WTC11 (cell line): ENCODE measurements at regions not wholly inside any gene's neighbourhood (a gene's known extent, or its start where the extent isn't known, plus 50 kb on each side); places are given as distances from the start of the nearest gene placed in this dataset.

Experiments used
- ATAC-seq: fragments of 200-7000 bp; cut with Tn5 transposase; 2 replicates; pipeline ENCODE4 v1.10.0; 2021; ENCODE audit warnings: mild to moderate bottlenecking, moderate library complexity
- CTCF ChIA-PET: fragments of 300-600 bp; sonication (Branson Sonifier 250); formaldehyde crosslinking; loops from one replicate; lab custom pipeline; 2021; ENCODE audit warnings: antibody characterized with exemption; lab: Charles Lee
- POLR2A ChIA-PET: fragments of 350-600 bp; sonication (Branson Sonifier 250); formaldehyde crosslinking; loops from one replicate; lab custom pipeline; 2021; ENCODE audit warnings: antibody characterized with exemption; lab: Charles Lee
- DNase-seq: peaks from one replicate; pipeline ENCODE4 v3.0.0; 2021; ENCODE audit warnings: low spot score
- H3K27ac Mint-ChIP-seq: 2 replicates; pipeline ENCODE4 v1.8.0; 2021; ENCODE audit warnings: mixed read lengths
- H3K27me3 Mint-ChIP-seq: 2 replicates; pipeline ENCODE4 v1.8.0; 2021; ENCODE audit warnings: low read depth, mild to moderate bottlenecking, moderate library complexity, mixed read lengths
- H3K36me3 Mint-ChIP-seq: 2 replicates; pipeline ENCODE4 v1.8.0; 2021; ENCODE audit warnings: mixed read lengths
- H3K4me1 Mint-ChIP-seq: 2 replicates; pipeline ENCODE4 v1.8.0; 2022; ENCODE audit warnings: mixed read lengths
- H3K4me3 Mint-ChIP-seq: 2 replicates; pipeline ENCODE4 v1.8.0; 2021; ENCODE audit warnings: mild to moderate bottlenecking, moderate library complexity, mixed read lengths
- H3K9me3 Mint-ChIP-seq: 2 replicates; pipeline ENCODE4 v1.8.0; 2021; ENCODE audit warnings: mixed read lengths
- ATF2 ChIP-seq: sonication (generic); formaldehyde crosslinking; IDR thresholded peaks from 2 replicates; pipeline ENCODE4 v1.8.1; 2022; ENCODE audit warnings: low read depth, missing genetic modification reagents, borderline replicate concordance
- E2F1 ChIP-seq: sonication (generic); formaldehyde crosslinking; IDR thresholded peaks from 2 replicates; pipeline ENCODE4 v1.8.0; 2022; ENCODE audit warnings: mild to moderate bottlenecking, missing genetic modification reagents
- E2F4 ChIP-seq: sonication (generic); formaldehyde crosslinking; IDR thresholded peaks from 2 replicates; pipeline ENCODE4 v1.8.1; 2022; ENCODE audit warnings: low read depth, mild to moderate bottlenecking, moderate library complexity, missing genetic modification reagents, borderline replicate concordance
- ELF4 ChIP-seq: sonication (generic); formaldehyde crosslinking; IDR thresholded peaks from 2 replicates; pipeline ENCODE4 v1.8.1; 2022; ENCODE audit warnings: low read depth, mild to moderate bottlenecking, moderate library complexity, missing genetic modification reagents
- FOXJ3 ChIP-seq: sonication (generic); formaldehyde crosslinking; IDR thresholded peaks from 2 replicates; pipeline ENCODE4 v1.9.0; 2021; ENCODE audit warnings: missing genetic modification reagents, mild to moderate bottlenecking, borderline replicate concordance
- FOXK1 ChIP-seq: sonication (generic); formaldehyde crosslinking; IDR thresholded peaks from 2 replicates; pipeline ENCODE4 v1.8.0; 2022; ENCODE audit warnings: mild to moderate bottlenecking, moderate library complexity, missing genetic modification reagents
- GTF2I ChIP-seq: fragments of 250-450 bp; sonication (Bioruptor Pico); conservative IDR thresholded peaks from 2 replicates; pipeline ENCODE4 v1.4.0; 2021; ENCODE audit warnings: mild to moderate bottlenecking
- KAT7 ChIP-seq: sonication (generic); formaldehyde crosslinking; IDR thresholded peaks from 2 replicates; pipeline ENCODE4 v1.8.1; 2023; ENCODE audit warnings: missing genetic modification reagents, mild to moderate bottlenecking, borderline replicate concordance
- MXD4 ChIP-seq: fragments of 250-450 bp; sonication (Bioruptor Pico); IDR thresholded peaks from 2 replicates; pipeline ENCODE4 v1.8.0; 2021; ENCODE audit warnings: mild to moderate bottlenecking, moderate library complexity, borderline replicate concordance
- OVOL2 ChIP-seq: fragments of 250-450 bp; sonication (Bioruptor Pico); IDR thresholded peaks from 2 replicates; pipeline ENCODE4 v1.9.0; 2021; ENCODE audit warnings: mild to moderate bottlenecking, borderline replicate concordance
- SMAD4 ChIP-seq: sonication (generic); formaldehyde crosslinking; IDR thresholded peaks from 2 replicates; pipeline ENCODE4 v1.8.0; 2022; ENCODE audit warnings: mild to moderate bottlenecking, missing genetic modification reagents
- SP1 ChIP-seq: sonication (generic); formaldehyde crosslinking; conservative IDR thresholded peaks from 2 replicates; pipeline ENCODE4 v1.8.1; 2022; ENCODE audit warnings: missing genetic modification reagents
- TEAD1 ChIP-seq: sonication (generic); formaldehyde crosslinking; IDR thresholded peaks from 2 replicates; pipeline ENCODE4 v1.8.0; 2022; ENCODE audit warnings: mild to moderate bottlenecking, missing genetic modification reagents
- ZBTB21 ChIP-seq: sonication (generic); formaldehyde crosslinking; IDR thresholded peaks from 2 replicates; pipeline ENCODE4 v1.8.1; 2023; ENCODE audit warnings: mild to moderate bottlenecking, missing genetic modification reagents, borderline replicate concordance
- ZBTB43 ChIP-seq: sonication (generic); formaldehyde crosslinking; IDR thresholded peaks from 2 replicates; pipeline ENCODE4 v1.8.1; 2023; ENCODE audit warnings: mild to moderate bottlenecking, missing genetic modification reagents
- ZNF512 ChIP-seq: sonication (generic); formaldehyde crosslinking; IDR thresholded peaks from 2 replicates; pipeline ENCODE4 v1.8.1; 2022; ENCODE audit warnings: missing genetic modification reagents, borderline replicate concordance

GRCh38 chr14:76591266-76591665, 170.0 kb upstream of the VASH1 start (continued):
- TF ChIP-seq E2F1: no peak
- no peak for TF ChIP-seq GTF2I (CRISPR knock-in tag)
- TF ChIP-seq E2F4 (CRISPR knock-in tag): no peak
- no peak for TF ChIP-seq KAT7 (CRISPR knock-in tag)
- TF ChIP-seq ZNF512 (CRISPR knock-in tag): no peak
- no peak for TF ChIP-seq SMAD4 (CRISPR knock-in tag)
- TF ChIP-seq ELF4 (CRISPR knock-in tag): no peak
- TF ChIP-seq ATF2 (CRISPR knock-in tag): no peak
- TF ChIP-seq MXD4 (CRISPR knock-in tag): no peak
- TF ChIP-seq FOXK1 (CRISPR knock-in tag): no peak

GRCh38 chr14:76595266-76595665, 166.0 kb upstream of the VASH1 start:
- DNase-seq (no peak), ATAC-seq (no peak)
- POLR2A ChIA-PET: no interaction called here
- no peak overlapping the region for H3K4me3 Mint-ChIP-seq
- H3K9me3 Mint-ChIP-seq: peaks cover 1% of the 10 kb centered on the region
- H3K4me1 Mint-ChIP-seq: peaks cover 23% of the 10 kb centered on the region
- CTCF ChIA-PET: no interaction called here
- peaks cover 1% of the 10 kb centered on the region; the same call in 1 of the 2 replicates for H3K36me3 Mint-ChIP-seq
- TF ChIP-seq SP1 (CRISPR knock-in tag): no peak
- TF ChIP-seq ZBTB21 (CRISPR knock-in tag): no peak
- H3K27me3 Mint-ChIP-seq: no peaks in the 10 kb centered on the region
- H3K27ac Mint-ChIP-seq: no peak overlapping the region

- ATAC-seq: no peak
- TF ChIP-seq FOXJ3 (CRISPR knock-in tag) (no peak), TEAD1 (no peak), ZBTB43 (CRISPR knock-in tag) (no peak), OVOL2 (no peak), ZBTB21 (CRISPR knock-in tag) (no peak)
- TF ChIP-seq, all 79 proteins: peak for 0
- ChIA-PET POLR2A (no interaction called here), CTCF (no interaction called here)
- peaks cover 19% of the 10 kb centered on the region for H3K9me3 Mint-ChIP-seq
- H3K4me3 Mint-ChIP-seq: no peak overlapping the region
- peaks cover 21% of the 10 kb centered on the region for H3K4me1 Mint-ChIP-seq
- H3K27me3 Mint-ChIP-seq: no peaks in the 10 kb centered on the region
- no peak overlapping the region for H3K27ac Mint-ChIP-seq
- DNase-seq: no peak
- peaks cover 13% of the 10 kb centered on the region for H3K36me3 Mint-ChIP-seq
These were observed 163.9 kb upstream of the VASH1 start for GRCh38 chr14:76597387-76597786.
